ENCODE measurements at regions not wholly inside any gene's neighbourhood (a gene's known extent, or its start where the extent isn't known, plus 50 kb on each side); places are given as distances from the start of the nearest gene placed in this dataset.

GRCh38 chr4:119682099-119682498, 53.5 kb upstream of the PDE5A start:
- TF ChIP-seq POLR2AphosphoS5 (IDR thresholded peaks at IDR 0.05) (no peak), CTCF (IDR thresholded peaks at IDR 0.05; ENCODE audit: poor library complexity, severe bottlenecking) (no peak), EZH2 (IDR thresholded peaks at IDR 0.05; ENCODE audit: borderline replicate concordance, insufficient read depth, low read length, poor library complexity, severe bottlenecking) (no peak), EP300 (conservative IDR thresholded peaks at IDR 0.05; ENCODE audit: poor library complexity, severe bottlenecking) (no peak), MXI1 (conservative IDR thresholded peaks at IDR 0.05; ENCODE audit: poor library complexity, severe bottlenecking) (no peak), RAD21 (conservative IDR thresholded peaks at IDR 0.05) (no peak)

Data from neural cell (in vitro differentiated cells).